HG03103 (cell line): ENCODE measurements at regions not wholly inside any gene's neighbourhood (a gene's known extent, or its start where the extent isn't known, plus 50 kb on each side); places are given as distances from the start of the nearest gene placed in this dataset.
"Not testable (repeated sequence)": the region's sequence is repeated elsewhere in the genome, so short reads cannot be mapped to it uniquely, and the experiment has no call there.

Experiments
- ATAC-seq: cut with Tn5 transposase; IDR thresholded peaks from one replicate; pipeline ENCODE4 v1.9.1; 2021; ENCODE audit warnings: low read depth; ENCODE audit not compliant: unreplicated experiment

DNA sequence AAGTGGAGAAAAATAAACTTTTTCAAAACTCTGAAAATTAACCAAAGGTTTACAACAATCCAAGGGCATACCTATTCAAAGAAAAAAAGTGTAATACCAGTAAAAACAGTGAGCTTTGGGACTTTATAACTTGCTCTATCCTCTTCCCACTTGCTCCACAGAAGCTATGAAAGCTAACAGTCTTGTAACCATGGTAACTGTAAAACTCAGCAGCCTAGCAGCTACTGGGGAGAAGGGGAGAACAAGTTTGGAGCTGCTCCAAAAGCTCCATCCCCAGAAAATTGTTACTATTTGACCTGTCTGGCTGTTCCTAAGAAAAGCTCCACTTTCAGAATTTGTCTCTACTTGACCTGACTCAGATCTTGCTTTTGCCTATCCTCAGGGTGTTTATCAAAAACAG lies 191.5 kb downstream of the OTUD1 start:
- no peak for ATAC-seq

DNA sequence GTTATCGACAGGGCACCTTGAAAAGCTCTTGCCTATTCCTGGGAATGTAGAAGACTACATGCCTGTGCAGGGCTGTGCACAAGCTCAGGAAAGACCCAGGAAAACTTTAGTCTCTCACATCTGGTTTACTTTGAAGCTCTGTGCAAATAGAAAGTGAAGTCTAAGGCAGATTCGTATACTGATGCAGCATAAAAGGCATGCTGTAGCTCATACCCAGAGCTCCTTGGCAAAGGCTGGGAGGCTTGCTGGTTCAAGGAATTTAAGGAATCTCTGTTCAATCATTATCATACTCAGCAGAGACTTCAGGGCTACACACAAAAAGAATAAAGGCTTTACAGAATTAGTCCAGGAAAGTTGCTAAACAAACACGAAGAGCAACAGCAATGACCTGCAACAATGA lies 192.0 kb downstream of the OTUD1 start:
- ATAC-seq = no peak

DNA sequence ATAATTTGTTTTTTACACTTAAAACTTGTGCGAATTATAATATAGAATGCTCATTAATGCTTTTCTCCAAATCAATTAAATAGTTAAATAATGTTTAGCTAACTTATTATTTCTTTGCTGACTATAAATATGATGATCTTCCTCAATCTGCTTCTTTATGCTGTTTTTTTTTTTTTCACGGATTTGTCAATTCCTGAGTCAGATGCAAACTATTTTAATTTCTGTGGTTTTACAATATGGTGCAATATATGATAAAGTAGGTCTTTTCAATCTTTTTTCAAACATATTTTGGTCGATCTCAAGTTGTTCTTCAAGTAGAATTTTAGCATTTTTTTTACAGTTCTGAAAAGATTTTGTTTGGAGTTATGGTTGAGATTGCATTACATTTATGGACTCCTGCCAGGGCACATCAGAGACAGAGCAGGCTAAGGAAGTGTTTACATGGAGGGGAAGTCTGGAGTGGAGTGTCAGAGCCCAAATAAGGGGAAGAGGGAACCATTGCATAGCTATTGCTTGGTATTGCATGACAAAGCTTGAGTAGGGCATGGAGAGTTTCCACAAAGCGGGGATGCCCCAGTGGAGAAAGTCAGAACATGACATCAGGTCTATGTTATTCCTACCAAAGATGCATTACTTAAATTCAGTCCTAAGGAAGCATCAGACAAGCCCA lies 204.4 kb downstream of the OTUD1 start:
- ATAC-seq = no peak

DNA sequence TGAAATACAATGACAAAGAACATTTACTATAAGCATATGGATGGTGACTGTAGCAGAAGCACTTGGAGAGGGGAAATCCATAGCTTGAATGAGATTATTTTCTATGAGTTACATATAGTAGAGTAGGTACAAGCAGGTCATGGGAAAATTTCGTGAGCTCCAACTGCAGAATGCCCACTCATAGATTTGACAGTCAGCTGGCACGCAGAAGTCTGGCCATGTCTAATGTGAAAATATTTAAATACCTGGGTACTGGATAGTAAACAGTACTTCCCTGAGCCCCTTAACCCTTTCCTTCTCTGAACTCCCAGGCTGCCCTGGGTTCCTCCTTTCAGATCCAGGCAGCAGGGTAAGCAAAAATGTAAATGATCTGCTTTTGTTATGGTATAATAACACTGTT lies 209.7 kb downstream of the OTUD1 start:
- no peak for ATAC-seq

DNA sequence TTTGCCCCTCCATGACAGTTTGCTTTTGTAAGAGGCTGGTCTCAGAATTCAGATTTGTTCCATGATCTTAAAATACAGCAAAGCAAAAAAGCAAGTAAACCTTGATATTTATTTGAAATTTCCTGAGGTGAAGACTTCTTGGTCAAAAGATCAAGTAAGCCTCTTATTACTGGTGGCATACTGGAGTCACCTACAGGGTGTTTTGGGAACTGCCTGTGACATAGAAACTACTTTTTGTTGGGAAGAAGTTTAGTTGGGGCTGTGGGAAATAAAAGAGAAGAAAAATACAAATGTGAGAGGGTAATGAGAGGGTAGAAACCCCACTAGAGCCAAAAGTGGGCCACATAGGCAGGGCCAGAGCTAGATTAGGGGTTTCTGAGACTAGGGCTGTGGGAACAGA lies 217.9 kb downstream of the OTUD1 start:
- ATAC-seq = no peak

DNA sequence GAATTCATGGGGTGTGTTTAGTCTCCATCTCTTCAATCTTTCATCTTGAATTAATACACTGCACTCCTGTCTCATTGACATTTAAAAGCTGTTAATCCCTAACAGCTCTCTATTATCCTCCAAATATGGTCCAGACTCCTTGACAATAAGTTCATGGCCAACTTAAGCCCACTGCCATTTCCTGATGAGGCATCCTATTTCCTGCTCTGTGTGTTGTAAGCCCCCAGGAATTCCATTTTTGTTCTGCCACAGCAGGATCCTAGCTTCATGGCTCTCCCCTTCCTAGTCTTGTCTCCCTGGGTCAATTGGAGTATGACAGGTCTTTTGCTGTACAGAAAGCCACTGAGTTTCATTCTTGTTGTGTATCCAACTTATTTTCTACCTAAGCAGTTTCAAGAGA lies 218.8 kb downstream of the OTUD1 start:
- ATAC-seq = no peak

DNA sequence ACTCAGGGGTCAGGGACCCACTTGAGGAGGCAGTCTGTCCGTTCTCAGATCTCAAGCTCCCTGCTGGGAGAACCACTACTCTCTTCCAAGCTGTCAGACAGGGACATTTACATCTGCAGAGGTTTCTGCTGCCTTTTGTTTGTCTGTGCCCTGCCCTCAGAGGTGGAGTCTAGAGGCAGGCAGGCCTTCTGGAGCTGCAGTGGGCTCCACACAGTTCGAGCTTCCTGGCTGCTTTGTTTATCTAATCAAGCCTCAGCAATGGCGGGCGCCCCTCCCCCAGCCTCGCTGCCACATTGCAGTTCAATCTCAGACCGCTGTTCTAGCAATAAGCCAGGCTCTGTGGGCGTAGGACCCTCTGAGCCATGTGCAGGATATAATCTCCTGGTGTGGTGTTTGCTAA lies 233.0 kb downstream of the OTUD1 start:
- ATAC-seq = not testable (repeated sequence)

DNA sequence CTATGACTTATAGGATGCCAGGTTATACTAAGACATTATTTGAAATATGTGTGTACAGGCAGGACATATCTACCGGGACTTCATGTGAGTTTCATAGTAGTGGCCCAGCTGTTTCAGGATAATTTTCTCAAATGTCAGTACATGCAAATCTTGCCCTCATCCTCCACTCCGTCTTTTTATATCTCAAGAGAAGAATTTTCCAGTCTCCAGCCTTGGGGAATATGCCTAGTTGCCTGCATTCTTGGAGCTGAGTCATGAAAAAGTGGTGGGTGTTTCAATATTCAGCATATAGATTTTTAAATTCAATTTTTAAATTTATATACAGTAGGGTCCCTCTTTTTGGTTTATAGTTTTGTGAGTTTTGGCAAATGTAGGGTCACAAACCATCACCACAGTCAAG lies 236.7 kb downstream of the OTUD1 start:
- ATAC-seq = no peak

DNA sequence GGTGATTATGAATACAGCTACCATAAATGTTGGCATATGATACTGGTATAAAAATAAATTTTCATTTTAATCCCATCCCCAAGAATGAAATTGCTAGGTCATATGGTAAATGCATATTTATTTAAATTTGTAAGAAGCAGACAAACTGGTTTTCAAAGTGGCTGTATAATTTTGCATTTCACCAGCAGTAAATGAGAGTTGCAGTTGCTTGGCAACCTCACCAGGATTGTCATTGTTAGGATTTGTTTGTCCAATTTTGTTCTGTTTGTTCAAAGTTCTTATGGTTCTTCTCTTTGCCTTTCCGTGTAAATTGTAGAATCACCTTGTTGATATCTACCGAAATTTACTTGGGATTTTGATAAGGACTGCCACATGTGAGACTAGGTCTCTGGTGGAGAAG lies 237.4 kb downstream of the OTUD1 start:
- no peak for ATAC-seq

DNA sequence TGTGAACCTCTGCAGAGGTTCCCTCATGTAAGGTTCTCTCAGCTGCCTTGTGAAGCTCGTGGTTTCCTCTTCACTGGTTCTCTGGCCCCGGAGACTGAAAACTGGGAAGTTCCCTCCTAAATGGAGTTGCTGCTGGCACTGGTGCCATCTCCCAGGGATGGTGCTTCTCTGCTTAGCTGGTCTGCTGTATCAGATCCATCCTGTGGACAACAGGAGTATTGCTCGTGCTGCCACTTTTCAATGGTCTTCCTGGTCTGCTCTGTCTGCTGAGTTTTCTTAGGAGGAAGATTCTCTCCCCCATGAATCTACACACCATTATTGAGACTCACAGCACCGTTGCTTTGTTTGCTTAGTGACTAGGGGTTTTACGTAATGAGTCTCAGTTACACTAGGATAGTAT lies 247.8 kb downstream of the OTUD1 start:
- no peak for ATAC-seq

DNA sequence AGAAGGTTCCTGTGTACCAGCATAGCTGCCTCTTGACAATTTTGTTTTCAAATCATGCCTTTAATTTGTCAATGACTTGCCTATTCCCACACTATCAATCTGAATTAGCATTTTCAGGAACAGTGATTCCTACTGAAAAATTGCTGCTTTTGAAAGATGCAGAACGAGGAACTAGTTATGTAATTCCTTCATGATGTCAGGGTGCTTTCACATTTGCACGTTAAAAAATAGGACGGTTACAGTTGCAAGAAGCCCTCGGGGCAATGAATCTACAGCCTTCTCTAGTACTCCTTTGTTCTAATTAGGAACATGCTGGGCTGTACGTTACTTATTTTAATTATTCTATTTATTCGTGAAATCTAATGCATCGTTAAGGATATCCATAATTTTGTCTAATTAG lies 253.9 kb downstream of the OTUD1 start:
- ATAC-seq = no peak

DNA sequence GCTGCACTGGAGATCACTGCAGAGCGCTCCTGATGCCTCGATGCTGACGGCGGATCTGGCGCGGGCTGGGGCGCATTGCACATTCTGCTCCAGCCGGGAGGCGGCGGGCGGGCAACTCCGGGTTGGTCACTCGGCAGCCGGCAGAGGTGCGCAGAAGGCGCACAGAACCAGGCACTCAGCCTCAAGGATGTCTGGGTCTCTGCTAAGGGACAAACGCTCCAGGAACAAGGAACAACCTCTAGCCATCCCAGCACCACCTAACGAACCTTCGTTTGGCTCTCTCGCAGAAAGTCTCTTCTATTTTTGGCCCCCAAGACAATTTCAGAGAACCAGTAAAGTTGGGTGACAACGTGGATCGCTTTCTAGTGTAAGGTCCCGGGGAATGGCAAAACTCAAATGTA lies 254.6 kb downstream of the OTUD1 start:
- ATAC-seq = no peak

DNA sequence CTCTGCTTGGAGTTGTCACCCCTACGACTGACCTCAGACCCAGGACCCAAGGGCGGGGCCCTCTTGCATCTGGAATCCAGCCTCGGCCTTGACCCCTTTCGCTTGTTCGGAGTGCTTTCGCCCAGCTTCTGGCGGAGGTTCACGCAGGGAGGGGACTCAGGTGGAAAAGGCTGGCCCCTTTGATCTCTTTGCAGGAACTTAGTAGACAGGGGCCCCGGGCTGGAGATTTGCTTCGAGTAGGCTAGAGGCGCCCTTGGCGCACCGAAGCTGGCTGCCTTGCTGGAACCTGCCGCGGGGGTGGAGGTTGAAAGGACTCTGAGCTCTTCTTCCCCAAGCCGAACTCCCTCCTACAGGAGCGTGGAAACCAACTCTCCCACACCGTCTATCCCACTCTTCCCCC lies 255.1 kb downstream of the OTUD1 start:
- no peak for ATAC-seq

DNA sequence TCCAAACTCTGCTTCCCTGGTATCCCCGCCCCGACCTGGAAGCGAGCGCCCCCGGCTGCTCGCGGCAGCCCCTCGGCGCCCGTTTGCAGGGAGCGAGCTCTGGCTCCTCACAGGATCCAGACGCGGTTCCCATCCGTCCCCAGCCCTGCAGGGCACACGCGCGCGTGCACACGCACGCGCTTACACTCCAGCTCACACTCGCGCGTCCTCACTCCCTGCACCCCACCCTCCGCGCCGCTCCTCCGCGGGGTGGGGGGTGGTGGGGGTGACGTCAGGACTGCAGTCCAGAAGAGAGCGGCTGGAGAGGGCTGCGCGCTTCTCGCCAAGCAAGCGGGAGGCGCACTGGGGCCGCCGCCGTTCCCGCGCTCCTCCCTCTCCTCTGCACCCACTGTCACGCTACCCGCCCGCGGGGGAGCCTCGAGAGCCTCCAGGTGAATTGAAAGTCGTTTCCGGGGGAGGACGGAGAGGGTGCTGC lies 255.6 kb downstream of the OTUD1 start:
- ATAC-seq = no peak

DNA sequence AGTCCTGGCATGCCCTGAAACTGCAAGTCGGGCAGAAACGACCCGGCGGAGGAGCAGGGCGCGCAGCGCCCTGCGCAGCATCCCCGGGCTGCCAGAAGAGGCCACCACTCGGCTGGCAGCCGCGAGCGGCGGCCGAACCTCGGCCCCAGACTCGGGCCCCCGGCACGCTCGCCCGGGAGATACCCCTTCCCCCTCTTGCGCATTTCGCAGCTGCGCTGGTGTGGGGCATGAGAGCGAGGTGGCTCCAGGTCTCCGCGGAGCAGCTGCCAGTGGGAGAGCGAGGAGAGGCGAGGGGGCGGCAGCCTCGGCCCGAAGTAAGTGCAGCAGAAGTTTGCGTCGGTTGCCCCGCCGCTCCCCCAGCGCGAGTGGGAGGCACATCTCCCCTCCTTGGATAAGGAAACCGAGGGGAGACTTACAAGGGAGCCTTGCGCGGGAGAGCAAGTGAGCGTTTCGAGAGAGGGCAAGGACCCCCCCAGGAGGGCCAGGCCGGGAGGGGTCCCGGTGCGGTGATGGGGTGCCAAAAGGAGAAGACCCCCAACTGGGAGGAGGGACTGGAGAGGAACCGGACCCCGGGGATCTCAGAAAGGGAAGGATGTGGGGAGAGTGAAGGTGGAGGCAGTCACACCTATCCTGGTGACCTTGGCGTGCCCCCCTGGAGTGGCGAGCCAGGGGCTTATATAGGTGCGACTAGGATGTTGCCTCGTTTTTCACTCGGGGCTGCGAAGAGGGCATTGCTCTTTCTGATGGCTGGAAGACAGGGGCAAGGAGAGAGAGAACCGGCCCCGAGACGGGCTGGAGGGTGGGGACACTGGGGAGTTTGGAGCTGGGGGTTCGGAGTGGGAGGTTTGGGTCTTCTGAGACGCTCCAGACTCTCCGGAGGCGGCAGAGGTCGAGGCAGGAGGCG lies 256.3 kb downstream of the OTUD1 start:
- no peak for ATAC-seq

DNA sequence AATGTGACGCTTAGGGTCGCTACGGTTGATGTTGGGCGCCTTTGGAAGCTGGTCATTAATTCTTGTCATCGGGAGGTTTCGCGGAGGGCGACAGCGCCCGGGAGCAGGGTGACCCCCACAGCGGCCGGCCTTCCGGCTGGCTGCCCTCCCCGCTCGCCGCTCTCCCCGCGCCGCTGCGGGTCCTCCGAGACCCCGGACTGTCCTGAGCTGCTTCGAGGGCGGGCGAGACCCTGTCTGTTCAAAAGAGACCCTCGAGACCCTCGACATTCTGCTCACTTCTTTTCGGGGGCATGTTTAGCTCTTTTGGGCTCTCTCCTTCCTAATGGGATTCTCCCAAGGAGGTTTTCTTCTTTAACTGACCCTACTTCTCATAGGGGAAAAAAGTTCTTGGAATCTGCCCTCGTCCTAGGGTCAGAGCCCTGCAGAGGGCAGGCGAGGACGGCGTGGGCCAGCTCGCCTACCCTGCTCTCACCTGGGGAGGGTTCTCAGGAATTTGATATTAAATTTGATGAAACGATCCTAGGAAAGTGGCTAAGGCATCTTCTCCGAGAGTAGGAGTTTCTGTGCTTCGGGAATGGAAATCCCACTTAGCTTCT lies 257.0 kb downstream of the OTUD1 start:
- ATAC-seq = no peak

DNA sequence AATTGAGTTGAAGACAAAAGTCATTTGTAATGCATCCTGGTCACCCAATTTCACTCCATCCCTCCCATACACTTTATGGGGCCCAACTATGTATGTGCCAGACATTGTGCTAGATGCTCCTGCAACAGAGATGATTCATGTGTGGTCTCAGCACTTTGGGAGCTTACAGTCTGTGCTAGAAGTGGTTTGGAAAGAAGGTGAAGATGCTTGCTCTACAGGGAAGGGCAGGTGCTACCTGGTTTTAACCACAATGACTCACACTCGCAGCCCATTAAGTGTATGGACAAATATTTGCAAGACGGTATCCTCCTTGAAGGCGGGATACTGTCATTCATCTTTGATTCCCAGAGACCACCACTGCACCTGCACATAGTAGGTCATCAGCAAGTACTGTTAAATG lies 257.6 kb downstream of the OTUD1 start:
- ATAC-seq = no peak

DNA sequence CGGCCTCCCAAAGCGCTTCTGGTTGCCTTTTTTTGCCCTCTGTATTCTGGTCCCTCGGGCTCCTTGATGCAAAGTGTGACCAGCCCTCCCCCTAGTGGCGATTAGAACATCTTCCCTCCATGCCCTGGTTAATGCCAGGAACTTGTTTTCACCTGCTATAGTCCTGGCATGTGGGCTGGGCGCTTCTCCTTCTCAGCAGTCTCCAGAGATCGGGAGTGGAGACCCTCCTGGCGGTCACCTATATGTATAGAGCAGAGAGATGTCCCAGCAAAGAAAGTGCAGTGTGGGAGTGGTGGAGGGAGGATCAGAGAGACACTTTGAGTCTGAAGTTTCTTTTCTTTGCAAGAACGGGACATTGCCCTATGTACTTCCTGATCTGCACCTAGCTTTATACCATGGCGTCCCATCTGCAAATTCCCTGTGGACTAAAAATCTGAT lies 264.1 kb downstream of the OTUD1 start:
- peak; percentile 98 for ATAC-seq

DNA sequence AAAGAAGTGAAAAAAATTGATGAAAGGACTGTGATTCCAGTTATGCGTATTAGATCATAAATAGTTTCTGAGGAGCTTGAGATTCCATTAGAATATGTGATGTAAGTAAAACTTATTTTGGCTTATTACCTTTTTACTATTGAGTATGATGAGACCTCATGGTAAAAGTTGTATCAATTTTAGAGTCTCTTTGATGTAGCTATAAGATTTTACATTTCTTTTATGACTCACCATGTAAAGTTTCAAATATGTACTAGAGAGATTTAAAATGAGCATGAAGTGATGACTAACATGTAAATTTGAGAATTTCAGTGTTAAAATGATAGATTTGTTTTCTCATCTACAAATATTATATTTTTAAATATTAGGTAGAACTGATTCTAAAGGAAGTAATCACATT lies 276.5 kb downstream of the OTUD1 start:
- no peak for ATAC-seq

DNA sequence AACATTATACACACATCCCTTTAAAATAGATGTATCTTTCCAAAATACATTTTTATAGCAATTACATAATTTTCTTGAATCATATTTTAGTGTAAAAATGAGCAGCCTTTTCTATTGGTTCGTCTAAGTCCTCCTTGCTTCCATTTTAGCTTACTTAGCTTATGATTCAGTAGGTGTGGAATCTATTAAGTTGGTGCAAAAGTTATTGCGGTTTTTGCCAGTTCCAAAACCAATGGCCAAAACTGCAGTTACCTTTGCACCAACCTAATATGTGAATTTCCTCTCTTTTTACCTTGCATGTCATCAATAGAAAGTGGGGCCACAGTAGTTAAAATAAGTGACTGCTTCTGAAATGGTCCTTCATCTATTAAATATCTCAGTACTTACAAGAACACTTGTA lies 279.0 kb downstream of the OTUD1 start:
- ATAC-seq = no peak

DNA sequence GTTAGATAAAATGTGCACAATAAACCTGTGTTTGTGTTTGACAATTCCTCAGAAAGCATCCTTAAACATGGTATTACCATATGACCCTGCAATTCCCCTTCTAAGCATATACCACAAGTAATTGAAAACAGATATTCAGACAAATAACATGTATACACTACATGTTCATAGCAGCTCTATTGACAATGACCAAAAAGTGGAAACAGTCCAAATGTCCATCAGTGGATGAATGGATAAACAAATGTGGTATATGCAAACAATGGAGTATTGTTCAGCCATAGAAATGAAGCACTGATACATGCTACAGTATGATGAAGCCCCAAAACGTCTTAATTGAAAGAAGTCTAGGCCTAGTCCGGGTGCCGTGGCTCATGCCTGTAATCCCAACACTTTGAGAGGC lies 280.1 kb downstream of the OTUD1 start:
- ATAC-seq = no peak

DNA sequence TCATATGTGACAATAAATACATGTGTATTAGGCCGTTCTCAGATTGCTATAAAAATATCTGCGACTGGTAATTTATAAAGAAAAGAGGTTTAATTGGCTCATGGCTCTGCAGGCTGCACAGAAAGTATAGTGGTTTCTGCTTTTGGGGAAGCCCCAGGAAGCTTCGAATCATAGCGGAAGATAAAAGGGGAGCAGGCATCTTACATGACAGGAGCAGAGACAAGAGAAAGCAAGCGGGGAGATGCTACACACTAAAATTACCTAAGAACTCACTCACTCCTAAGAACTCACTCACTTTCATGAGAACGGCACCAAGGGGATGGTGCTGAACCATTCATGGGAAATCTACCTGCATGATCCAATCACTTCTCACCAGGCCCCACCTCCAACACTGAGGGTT lies 284.9 kb downstream of the OTUD1 start:
- ATAC-seq = no peak
